ENCODE measurements at regions not wholly inside any gene's neighbourhood (a gene's known extent, or its start where the extent isn't known, plus 50 kb on each side); places are given as distances from the start of the nearest gene placed in this dataset.

GRCh38 chr2:120465989-120466703 is 120.2 kb downstream of the INHBB start (continued):
- no peak for TF ChIP-seq CTCF (CRISPR knock-in tag; IDR thresholded peaks at IDR 0.05)
- TF ChIP-seq ATM (IDR thresholded peaks at IDR 0.05; ENCODE audit: borderline replicate concordance): no peak
- peak; percentile 83; the same call in 1 of the 2 replicates for TF ChIP-seq NFATC3 (CRISPR knock-in tag; IDR thresholded peaks at IDR 0.05)
- TF ChIP-seq CBX1 (IDR thresholded peaks at IDR 0.05; ENCODE audit: low read depth): no peak
- peak; percentile 97 for TF ChIP-seq ZNF205 (CRISPR knock-in tag; IDR thresholded peaks at IDR 0.05)
- no peak for TF ChIP-seq EEA1 (CRISPR knock-in tag; IDR thresholded peaks at IDR 0.05; ENCODE audit: borderline replicate concordance)
- peak; percentile 98 for TF ChIP-seq SMYD3 (CRISPR knock-in tag; IDR thresholded peaks at IDR 0.05)
- TF ChIP-seq NKX3-1 (CRISPR knock-in tag; IDR thresholded peaks at IDR 0.05): peak; percentile 99
- peak; percentile 96 for TF ChIP-seq ZNF747 (CRISPR knock-in tag; IDR thresholded peaks at IDR 0.05; ENCODE audit: borderline replicate concordance)
- peak; percentile 86; the same call in 1 of the 2 replicates for TF ChIP-seq ZNF256 (CRISPR knock-in tag; conservative IDR thresholded peaks at IDR 0.05)
- peak; percentile 93 for TF ChIP-seq ZMYM3 (CRISPR knock-in tag; IDR thresholded peaks at IDR 0.05)
- TF ChIP-seq ZBTB7A (CRISPR knock-in tag; IDR thresholded peaks at IDR 0.05): peak; percentile 94
- TF ChIP-seq ZNF878 (CRISPR knock-in tag; IDR thresholded peaks at IDR 0.05): peak; percentile 94
- peak; percentile 78; the same call in 1 of the 2 replicates for TF ChIP-seq STAT5B (CRISPR knock-in tag; IDR thresholded peaks at IDR 0.05)
- no peak for TF ChIP-seq DNMT1 (CRISPR knock-in tag; IDR thresholded peaks at IDR 0.05)
- TF ChIP-seq IKZF1 (IDR thresholded peaks at IDR 0.05): no peak
- peak; percentile 79; the same call in 1 of the 2 replicates for TF ChIP-seq ZNF414 (CRISPR knock-in tag; IDR thresholded peaks at IDR 0.05)
- TF ChIP-seq ZNF619 (CRISPR knock-in tag; IDR thresholded peaks at IDR 0.05): no peak
- TF ChIP-seq EZH2 (conservative IDR thresholded peaks at IDR 0.05; ENCODE audit: low read depth, low read length): no peak
- 0 out of 2 replicates have a peak, but pooled peaks have one; percentile 58 for TF ChIP-seq ZNF577 (CRISPR knock-in tag; IDR thresholded peaks at IDR 0.05; ENCODE audit: borderline replicate concordance, low read depth)
- peak; percentile 96 for TF ChIP-seq KDM6A (CRISPR knock-in tag; IDR thresholded peaks at IDR 0.05; ENCODE audit: low read depth)
- TF ChIP-seq ZNF326 (CRISPR knock-in tag; IDR thresholded peaks at IDR 0.05; ENCODE audit: borderline replicate concordance): no peak
- TF ChIP-seq ZNF740 (CRISPR knock-in tag; IDR thresholded peaks at IDR 0.05): peak; percentile 85
- TF ChIP-seq ZSCAN12 (CRISPR knock-in tag; IDR thresholded peaks at IDR 0.05): no peak
- peak; percentile 98 for TF ChIP-seq TCF7L2 (IDR thresholded peaks at IDR 0.05; ENCODE audit: low read depth, low read length)
- peak; percentile 96; the same call in 1 of the 2 replicates for TF ChIP-seq ZNF567 (CRISPR knock-in tag; IDR thresholded peaks at IDR 0.05; ENCODE audit: borderline replicate concordance)
- TF ChIP-seq CSRNP1 (CRISPR knock-in tag; IDR thresholded peaks at IDR 0.05): peak; percentile 96
- TF ChIP-seq ZMYM2 (CRISPR knock-in tag; IDR thresholded peaks at IDR 0.05): 0 out of 2 replicates have a peak, but pooled peaks have one; percentile 50
- TF ChIP-seq ZFAT (CRISPR knock-in tag; conservative IDR thresholded peaks at IDR 0.05): no peak
